Panc1 (cell line): ENCODE measurements at regions not wholly inside any gene's neighbourhood (a gene's known extent, or its start where the extent isn't known, plus 50 kb on each side); places are given as distances from the start of the nearest gene placed in this dataset.

Experiments used
- CTCF ChIP-seq: fragments of 450-650 bp; IDR thresholded peaks from 2 replicates; pipeline ENCODE4 v1.5.1; 2017; ENCODE audit warnings: mild to moderate bottlenecking
- POLR2AphosphoS5 ChIP-seq: IDR thresholded peaks from 2 replicates; pipeline ENCODE4 v1.6.1; 2012; ENCODE audit warnings: mild to moderate bottlenecking, low read depth, low read length, moderate library complexity

- TF ChIP-seq CTCF (no peak), POLR2AphosphoS5 (no peak)
Observed at GRCh38 chrX:39247536-39247935, 446.3 kb downstream of the MID1IP1 start.
